Fibroblast of skin of abdomen (primary cell): ENCODE measurements at regions not wholly inside any gene's neighbourhood (a gene's known extent, or its start where the extent isn't known, plus 50 kb on each side); places are given as distances from the start of the nearest gene placed in this dataset.
A peak's percentile ranks its signal among the peaks of the same experiment; 100 is the strongest.
"Not testable (repeated sequence)": the region's sequence is repeated elsewhere in the genome, so short reads cannot be mapped to it uniquely, and the experiment has no call there.

ENCODE experiments used
- DNase-seq: peaks from one replicate; pipeline ENCODE4 v3.0.0-alpha.2; 2013

DNA sequence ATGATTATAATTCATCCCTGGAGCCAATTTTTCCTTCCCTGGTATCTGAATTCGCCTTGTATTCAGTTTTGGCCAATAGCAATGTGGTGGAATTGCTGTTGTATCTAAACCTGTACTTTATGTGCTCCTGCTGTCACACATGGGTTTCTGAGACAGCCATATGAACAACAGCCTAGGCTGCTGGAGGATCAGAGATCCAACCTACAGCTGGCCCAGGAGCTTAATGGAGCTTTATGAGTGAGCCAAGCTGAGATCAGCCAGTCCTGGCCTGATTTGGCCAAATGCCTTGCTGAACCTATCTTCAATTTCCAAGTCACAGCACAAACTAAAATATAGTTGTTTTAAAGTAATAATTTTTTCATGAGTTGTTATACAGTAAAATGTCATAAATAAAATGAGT lies 1071.5 kb downstream of the PCDH7 start:
- no peak for DNase-seq

DNA sequence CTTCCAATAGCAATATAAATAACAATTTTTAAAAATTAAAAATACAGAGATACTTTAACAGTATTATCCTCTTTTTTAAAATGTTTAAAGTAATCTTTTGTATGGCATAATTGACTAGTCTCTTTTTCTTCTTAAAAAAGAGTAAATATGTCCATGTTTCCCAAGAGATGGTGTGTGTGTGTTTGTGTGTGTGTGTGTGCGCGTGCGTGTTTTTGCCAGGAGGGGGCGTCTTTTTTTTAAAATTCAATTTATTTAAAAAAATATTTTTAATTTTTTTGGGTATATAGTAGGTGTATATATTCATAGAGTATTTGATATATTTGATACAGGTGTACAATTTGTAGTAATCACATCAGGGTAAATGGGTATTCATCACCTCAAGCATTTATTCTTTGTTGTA lies 1073.7 kb downstream of the PCDH7 start:
- DNase-seq = no peak

DNA sequence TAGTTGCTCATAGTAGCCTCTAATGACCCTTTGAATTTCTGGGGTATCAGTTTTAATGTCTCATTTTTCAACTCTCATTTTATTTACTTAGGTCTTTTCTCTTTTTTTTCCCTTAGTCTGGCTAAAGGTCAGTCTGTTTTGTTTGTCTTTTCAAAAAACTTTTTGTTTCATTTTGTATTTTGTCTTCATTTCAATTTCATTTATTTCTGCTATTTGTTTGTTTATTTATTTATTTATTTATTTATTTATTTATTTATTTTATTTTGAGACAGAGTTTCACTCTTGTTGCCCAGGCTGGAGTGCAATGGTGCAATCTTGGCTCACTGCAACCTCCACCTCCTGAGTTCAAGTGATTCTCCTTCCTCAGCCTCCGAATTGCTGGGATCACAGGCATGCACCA lies 1076.9 kb downstream of the PCDH7 start:
- DNase-seq = not testable (repeated sequence)

DNA sequence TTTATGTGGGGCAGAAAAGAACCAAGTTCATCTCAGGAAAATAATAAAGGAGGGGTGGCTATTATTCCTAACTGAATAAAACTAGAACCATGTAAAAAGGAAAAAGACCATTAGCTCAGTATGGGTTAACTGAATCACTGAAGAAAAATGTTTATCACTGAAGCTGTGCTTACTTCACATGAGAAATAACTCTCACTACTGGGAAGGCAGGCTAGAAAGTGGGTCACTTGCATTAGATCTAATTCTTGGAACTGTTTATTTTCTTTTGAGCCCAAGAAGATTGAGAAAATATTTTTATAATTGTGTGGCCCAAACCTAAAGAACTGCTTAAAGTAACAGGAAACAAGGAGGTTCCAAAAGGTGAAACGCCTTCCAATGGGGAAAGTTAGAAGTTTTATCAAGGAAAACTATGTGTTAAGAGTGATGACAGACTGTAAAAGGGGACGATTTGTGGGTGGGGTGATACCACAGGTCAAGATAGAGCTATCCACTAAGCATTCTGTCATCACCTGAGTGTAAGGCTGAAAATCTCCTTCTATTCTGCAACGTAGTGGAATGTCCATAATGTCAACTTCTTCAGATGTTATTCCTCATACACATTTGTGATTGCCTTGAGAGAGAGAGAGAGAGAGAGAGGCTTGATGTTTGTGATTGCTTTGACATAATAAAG lies 1083.5 kb downstream of the PCDH7 start:
- DNase-seq = peak; percentile 16

DNA sequence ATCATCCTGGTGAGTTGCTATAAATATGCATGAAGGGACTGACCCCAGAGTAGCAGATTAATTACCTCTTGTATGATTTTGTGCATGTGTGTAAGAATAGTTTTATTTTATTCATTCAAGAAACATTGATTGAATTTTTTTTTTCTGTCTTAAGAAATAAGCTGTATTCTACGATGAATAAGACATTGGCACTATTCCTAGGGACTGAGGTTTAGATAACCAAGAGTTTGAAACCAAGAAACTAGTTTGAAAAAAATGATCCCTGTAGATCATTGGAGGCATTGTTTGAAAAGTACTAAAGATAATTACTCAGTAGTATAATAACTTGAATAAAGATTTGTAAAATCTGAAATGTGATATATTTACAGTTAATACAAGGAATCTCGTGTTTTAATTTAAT lies 1086.9 kb downstream of the PCDH7 start:
- DNase-seq = peak; percentile 25

DNA sequence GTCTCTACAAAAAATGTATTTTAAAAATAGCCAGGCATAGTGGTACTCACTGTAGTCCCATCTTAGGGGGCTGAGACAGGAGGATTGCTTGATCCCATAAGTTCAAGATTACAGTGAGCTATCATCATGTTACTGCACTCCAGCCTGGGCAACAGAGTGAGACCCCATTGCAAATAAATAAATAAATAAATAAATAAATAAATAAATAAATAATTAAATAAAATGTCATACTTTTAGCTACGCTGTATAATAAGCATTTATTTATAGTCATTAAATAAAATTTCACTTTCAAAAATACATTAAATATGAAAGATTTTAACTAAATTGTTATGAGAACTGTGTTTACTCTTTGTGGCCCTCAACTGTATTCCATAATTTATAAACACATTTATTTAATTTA lies 1124.2 kb downstream of the PCDH7 start:
- no peak for DNase-seq

DNA sequence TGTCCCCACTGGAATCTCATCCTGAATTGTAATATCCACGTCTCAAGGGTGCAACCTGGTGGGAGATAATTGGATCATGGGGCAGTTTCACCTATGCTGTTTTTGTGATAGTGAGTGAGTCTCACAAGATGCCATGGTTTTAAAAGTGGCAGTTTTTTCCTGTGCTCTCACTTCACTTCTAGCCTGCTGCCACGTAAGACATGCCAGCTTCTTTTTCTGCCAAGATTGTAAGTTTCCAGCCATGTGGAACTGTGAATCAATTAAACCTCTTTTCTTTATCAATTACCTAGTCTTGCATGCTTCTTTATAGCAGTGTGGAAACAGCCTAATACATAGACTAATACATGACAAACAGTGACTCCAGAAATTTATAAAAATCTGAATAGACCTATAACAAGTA lies 1131.8 kb downstream of the PCDH7 start:
- DNase-seq = no peak

DNA sequence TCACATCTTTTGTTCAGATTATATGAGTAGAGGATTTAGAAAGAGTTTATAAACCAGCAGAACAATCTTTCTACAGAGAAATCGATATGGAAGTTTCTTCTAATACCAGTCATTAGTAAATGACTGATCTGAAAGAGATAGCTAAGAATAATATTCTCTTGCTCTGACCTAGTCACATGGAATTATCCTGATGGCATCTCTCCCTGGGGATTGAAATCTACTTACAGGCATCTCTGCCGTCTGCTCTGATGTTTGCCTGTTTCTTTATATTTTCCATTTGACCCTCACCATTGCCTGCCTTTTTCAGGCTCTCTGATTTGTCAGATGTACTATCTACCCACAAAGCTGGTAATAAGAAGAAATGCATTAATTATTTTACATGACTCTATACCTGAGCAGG lies 1157.3 kb downstream of the PCDH7 start:
- DNase-seq = no peak

DNA sequence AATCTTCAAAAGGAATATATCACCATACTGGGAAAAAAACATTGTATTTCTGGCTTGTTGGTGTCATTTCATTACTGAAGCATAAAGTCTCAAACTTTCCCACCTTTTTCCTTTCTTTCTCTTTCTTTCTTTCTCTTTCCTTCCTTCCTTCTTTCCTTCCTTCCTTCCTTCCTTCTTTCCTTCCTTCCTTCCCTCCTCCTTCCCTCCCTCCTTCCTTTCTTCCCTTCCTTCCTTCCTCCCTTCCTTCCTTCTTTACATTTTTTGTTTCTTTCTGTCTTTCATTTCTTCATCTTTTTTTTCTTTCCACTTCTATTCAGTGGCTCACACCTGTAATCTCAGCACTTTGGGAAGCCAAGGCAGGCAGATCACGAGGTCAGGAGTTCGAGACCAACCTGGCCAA lies 1160.7 kb downstream of the PCDH7 start:
- DNase-seq = not testable (repeated sequence)

DNA sequence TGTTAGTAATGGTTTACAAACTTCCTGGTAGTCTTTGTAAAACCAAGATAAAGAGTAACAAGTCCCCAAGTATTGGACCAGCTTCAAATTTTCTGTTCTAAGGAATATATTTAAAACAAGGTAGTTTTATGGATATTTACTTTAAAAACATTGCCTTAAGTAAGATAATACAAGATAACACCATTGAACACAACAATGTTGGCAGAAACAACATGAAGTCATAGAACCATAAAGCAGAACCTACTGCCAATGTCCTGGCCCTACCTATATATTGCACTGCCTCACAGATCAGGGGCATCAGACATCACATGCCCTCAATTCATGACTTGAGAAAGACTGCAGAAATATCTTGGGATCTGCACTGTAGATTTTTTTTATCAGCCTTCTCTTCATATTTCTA lies 1176.2 kb downstream of the PCDH7 start:
- DNase-seq = no peak

DNA sequence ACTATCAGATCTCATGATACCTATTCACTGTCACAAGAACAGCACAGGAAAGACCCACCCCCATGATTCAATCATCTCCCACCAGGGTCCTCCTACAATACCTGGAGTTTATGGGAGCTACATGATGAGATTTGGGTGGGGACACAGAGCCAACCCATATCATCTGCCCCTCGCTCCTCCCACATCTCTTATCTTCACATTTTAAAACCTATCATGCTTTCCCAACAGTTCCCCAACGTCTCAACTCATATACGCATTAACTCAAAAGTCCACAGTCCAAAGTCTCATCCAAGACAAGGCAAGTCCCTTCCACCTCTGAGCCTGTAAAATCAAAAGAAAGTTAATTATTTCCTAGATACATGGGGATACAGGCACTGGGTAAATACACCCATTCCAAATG lies 1185.2 kb downstream of the PCDH7 start:
- DNase-seq = no peak

DNA sequence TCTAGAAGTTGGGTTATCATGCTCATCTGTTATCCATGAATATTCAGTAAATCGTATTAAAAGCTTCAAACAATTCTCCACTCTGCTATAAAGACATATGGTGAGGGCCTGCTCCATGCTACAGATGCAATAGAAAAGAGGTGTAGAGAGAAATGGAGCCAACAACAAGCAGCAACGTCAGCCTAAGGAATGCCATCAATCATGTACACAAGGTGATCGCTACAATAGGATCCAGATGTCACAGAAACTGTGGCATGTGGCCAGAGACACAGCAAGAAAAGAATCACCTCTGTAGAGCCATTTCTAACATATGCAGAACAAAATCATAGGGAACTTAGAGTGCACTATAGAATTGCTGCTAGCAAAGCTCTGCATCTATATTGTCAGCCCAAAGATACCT lies 1188.1 kb downstream of the PCDH7 start:
- peak; percentile 55 for DNase-seq

DNA sequence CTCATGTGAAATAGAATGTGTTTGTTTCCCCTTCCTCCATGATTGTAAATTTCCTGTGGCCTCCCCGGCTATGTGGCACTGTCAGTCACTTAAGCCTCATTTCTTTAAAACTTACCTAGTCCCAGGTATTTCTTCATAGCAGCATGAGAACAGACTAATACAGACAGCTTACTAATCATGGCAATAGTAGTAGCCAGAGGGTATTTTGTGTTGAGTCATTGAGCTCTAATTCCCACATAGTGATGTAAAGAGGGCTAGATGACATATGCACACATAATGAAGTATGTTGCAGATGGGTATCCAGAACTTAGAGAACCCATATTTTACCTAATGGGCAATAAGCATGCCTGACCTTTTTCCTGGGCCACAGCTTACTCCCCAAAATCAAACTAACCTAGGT lies 1197.2 kb downstream of the PCDH7 start:
- DNase-seq = peak; percentile 8

DNA sequence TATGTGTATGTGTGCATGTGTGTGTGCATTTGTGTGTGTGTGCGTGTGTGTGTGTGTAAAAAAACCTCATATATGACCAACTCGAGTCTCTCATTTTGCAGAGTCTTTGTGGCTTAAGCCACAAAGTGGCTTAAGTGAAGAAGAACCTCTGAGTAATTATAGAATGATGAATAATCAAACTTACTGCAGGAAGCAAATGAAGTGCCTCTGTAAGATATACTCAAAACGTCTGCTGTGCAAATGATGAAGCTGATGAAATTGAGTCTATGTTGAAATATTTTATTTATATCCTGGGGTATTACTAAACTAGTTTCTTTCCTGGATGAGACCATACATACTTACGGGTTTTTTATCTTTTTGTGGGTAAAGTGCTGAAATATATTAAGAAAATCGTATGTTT lies 1198.7 kb downstream of the PCDH7 start:
- peak; percentile 67 for DNase-seq

DNA sequence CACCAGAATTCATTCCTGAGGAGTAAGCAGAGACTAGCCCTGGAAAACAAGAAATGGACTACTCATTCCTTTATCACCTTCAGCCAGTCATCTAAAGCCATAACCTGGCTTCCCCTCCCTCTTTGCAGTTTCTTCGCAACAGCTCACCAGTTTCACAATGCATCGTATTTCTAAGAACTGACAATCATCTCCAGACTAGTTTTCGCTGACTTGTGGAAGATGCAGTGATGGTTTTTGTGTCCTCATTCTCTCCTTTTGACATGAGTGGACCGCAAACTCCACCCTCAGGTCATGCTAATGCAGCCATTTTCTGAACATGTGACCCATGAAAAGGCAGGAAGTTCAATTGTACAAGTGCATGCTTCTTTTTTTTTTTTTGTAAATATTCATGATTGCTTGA lies 1203.5 kb downstream of the PCDH7 start:
- DNase-seq = no peak

DNA sequence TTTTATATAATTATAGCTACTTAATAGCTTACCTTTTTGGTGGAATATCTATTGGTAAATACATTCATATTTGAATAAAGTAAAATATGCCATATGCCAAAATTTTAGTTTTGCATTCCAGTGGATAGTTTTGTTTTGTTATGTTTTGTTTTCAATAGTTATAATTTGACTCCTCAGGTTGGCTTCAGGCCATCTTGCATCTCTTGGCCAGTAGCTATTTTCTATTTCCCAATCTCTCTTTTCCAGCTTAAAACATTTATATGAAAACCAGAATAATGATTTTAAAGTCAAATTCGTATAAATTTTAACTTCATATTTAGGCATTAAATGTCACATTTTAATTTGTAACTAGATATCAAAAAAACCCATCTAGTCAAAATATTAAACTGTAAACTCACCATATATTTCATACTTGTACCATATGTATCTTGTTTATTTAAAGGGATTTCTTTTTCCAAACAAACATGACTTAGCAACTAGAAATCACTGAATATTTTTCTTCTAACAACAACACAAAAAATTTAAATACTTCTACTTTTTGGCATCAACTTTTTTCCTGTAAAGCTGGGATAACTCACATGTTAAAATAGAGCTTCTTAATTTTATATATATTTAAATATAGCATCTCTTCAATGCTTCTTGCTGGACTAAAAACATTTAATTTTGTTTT lies 1209.6 kb downstream of the PCDH7 start:
- DNase-seq = no peak

DNA sequence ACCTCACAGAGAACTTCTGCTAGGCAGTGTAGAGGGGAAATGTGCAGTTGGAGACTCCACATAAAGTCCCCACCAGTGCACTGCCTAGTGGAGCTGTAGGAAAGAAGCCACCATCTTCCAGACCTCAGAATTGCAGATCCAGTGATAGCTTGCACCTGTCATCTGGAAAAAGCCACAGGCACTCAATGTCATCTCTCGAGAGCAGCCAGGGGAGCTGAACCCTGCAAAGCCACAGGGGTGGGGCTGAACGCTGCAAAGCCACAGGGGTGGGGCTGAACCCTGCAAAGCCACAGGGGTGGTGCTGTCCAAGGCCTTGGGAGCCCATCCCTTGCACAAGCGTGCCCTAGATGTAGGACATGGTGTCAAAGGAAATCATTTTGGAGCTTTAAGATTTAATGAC lies 1226.3 kb downstream of the PCDH7 start:
- DNase-seq = no peak

DNA sequence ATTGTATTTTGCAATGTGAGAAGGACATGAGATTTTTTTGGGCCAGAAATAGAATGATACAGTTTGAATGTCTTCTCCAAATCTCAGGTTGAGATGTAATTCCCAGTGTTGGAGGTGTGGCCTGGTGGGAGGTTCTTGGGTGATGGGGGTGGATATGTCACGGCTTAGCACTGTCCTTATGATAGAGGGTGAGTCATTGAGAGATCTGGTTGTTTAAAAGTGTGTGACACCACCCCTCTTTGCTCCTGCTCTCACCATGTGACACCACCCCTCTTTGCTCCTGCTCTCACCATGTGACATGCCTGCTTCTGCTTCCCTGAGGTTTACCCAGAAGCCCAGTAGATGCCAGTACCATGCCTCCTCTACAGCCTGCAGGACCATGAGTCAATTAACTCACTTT lies 1226.9 kb downstream of the PCDH7 start:
- no peak for DNase-seq

DNA sequence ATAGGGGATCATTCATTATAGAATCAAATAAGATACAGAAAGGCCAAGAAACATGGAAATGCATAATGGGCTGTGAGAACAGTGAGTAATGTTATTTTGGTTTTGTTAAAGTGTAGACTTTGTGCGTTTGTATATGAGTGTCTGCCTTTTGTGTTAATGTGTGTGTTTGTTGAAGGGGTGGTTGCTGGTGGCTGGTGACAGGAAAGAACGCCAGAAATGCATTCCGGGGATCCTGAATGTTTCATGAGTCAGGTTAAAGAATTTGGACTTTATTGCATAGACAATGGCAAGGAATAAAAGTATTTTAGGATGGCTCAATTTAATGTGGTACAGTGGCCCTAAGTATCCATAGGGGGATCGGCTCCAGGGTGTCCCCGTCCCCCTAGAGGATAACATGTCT lies 1228.9 kb downstream of the PCDH7 start:
- DNase-seq = no peak

DNA sequence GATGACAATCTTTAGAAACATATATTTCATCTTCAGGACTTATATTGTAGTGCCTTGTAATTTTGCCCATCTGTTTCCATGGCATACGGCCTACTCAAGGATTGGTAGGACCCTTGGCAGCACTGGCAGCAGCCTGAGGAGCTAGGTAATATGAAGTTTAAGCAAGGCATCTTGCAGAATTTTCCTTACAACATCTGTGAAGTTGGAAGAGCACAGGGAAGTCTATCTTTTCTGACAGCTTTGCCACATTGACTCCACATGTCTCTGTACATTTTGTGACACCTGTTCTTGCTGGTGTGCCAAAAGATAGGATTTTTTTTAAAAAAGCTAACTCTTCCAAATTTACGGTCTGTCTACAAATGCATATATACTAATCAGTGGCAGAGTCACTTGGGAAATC lies 1235.2 kb downstream of the PCDH7 start:
- no peak for DNase-seq

DNA sequence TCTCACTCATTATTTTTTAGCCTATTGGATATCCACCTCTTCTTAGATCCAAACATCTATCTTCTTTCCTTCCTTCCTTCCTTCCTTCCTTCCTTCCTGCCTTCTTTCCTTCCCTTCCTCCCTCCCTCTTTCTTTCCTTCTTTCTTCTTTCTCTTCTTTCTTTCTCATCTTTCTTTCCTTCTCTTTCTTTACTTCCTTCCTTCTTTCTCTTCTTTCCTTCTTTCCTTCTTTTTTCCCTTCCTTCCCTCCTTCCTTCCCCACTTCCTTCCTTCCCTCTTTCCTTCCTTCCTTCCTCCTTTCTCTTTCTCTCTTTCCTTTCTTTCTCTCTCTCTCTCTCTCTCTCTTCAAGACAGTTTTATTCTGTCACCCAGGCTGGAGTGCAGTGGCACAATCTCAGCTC lies 1239.8 kb downstream of the PCDH7 start:
- DNase-seq = no peak

DNA sequence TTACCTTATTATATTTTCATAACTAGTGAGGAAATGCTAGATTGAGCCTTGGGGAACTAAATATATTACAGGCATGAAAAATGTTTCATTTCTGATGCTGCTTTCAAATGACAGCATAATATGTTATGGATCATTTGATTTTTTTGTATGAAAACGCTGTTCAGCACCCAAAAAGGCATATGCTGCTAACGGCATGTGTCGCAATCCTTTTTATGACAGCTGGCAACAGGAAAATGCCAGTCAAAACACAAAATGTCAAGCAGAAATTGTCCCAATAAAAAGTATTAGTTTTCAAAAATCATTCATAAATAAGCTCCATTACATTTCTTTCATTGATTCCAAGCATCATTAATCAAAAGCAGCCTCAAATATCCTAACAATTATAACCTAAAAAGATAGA lies 1244.5 kb downstream of the PCDH7 start:
- no peak for DNase-seq

DNA sequence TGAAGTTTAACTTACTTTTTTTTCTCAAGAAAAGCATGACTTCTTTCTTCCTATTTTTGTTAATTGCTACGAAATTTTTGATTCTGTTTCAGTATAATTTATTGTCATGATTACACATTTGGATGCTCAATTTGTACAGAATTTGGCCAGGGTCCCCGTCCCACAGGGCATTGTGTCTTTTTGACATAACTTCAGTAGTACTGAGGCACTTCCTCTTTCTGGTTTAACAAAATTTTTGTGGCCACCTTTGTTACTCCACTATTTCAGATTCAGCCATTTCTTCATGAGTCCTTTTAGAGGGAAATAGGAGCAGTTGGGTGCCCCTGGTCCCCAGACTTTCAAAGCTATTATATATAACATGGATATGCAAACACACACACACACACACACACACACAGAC lies 1248.7 kb downstream of the PCDH7 start:
- DNase-seq = no peak

DNA sequence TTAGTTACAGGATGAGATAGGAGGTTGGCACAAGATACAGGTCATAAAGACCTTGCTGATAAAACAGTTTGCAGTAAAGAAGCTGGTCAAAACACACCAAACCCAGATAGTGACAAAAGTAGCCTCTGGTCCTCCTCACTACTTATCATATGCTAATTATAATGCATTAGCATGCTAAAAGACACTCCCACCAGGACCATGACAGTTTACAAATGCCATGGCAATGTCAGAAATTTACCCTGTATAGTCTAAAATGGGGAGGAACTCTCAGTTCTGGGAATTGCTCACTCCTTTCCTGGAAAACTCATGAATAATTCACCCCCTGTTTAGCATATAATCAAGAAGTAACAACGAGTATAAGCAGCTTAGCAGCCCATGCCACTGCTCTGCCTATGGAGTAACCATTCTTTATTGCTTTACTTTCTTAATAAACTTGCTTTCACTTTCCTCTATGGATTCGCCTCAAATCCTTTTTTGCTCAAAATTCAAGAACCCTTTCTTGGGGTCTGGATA lies 1254.4 kb downstream of the PCDH7 start:
- DNase-seq = no peak

DNA sequence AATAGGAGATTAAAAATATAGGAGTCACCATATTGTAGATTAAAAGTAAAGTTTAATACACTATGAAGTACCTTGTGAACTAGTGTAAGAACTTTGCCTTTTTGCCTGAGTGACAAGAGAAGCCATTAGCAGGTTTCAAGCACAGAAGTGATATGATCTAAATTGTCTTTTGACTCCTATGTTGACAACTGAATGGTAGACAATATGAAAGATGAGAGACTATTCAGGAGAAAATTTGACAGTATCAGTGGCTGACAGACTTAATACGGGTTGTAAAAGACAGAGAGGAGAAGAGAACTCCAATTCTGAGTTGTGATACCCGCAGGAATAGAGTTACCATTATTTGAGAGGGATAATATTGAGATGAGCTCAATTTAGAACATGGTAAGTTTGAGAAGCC lies 1259.8 kb downstream of the PCDH7 start:
- no peak for DNase-seq
